Mucosa of gallbladder (tissue), 1 donor: ENCODE measurements at regions not wholly inside any gene's neighbourhood (a gene's known extent, or its start where the extent isn't known, plus 50 kb on each side); places are given as distances from the start of the nearest gene placed in this dataset.

Experiments used
- DNase-seq: peaks from one replicate; pipeline ENCODE4 v3.0.0-alpha.2; 2020; ENCODE audit warnings: low spot score
- donor health status: DM: no; HTN: no; CAD: no.

DNA sequence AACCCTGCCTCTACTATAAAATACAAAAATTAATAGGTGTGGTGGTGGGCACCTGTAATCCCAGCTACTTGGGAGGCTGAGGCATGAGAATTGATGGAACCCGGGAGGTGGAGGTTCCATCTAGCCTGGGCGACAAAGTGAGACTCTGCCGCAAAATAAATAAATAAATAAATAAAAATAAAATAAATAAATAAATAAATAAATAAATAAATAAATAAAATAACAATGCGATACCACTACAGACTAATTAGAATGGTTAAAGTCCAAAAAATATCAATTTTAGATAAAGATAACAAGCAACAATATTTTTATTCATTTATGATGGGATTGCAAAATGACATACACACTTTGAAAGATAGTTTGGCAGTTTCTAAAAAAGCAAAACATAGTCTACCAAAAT is 1131.5 kb downstream of the SI start:
- DNase-seq: no peak

- DNase-seq: no peak
Observed at GRCh38 chr3:163943664-163944063, 1134.6 kb downstream of the SI start.

DNA sequence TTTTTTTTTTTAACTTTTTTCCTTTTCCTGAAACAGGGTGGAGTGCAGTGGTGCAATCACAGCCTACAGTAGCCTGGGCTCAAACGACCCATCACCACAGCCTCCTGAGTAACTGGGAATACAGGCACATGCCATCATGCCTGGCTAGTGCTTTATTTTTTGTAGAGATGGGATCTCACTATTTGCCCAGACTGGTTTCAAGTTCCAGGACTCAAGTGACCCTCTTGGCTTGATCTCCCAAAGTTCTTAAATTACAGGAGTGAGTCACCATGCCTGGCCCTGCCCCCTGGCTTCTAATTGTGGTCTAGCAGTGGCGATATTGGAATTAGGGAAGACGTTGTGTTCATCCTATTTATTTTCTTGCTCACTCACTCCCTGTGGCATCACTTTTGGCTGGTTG is 1138.4 kb downstream of the SI start:
- no peak for DNase-seq

GRCh38 chr3:163936543-163936942 is 1141.8 kb downstream of the SI start:
- no peak for DNase-seq

- DNase-seq: no peak
Observed at GRCh38 chr3:163935411-163935810, 1142.9 kb downstream of the SI start.

GRCh38 chr3:163929069-163929652 is 1149.1 kb downstream of the SI start:
- DNase-seq: no peak

- DNase-seq: no peak
Observed at GRCh38 chr3:163927521-163927920, 1150.8 kb downstream of the SI start.

DNA sequence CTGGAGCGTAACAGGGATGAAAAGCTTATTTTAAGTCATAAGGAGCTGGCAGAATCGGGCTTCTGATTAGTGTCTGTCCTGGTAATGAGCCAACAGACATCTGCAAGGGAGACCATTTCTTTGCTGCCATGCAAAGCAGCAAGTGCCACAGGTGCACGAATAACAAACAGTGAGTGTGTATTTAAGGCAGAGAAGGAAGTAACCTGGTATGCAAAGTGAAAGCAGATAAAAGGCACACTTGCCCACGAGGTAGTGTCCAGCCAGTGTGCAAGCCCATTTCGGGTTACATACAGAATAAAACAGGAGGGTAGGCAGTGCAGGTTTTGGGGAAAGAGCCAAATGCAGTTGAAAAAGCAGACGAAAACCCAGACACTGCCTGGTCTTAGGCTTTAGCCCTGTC is 1153.7 kb downstream of the SI start:
- no peak for DNase-seq

- DNase-seq: no peak
Observed at GRCh38 chr3:163919154-163919553, 1159.1 kb downstream of the SI start.

DNA sequence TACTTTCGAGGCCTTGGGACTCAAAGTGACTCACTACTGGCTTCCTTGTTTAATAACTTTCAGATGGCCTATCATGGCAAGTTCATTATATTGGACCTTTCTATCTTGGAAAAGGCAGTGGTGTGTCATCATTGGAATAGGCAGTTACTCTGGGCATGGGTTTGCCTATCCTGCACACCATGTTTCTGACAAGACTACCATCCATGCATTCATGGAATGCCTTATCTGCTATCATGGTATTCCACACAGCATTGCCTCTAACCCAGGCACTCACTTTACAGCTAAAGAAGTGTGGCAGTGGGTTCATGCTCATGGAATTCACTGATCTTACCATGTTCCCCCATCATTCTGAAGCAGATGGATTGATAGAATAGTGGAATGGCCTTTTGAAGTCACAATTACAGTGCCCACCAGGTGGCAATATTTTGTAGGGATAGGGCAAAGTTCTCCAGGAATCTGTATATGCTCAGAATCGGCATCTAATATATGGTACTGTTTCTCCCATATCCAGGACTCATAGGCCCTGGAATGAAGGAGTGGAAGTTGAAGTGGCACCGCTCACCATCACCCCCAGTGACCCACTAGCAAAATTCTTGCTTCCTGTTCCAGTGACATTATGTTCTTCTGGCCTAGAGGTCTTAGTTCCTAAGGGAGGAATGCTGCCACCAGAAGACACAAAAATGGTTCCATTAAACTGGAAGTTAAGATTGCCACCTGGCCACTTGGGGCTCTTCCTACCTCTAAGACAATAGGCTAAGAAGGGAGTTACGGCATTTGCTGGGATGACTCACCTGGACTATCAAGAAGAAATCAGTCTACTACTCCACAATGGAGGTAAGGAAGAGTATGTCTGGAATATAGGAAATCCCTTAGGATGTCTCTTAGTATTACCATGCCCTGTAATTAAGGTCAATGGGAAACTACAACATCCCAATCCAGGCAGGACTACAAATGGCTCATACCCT is 1161.4 kb downstream of the SI start:
- DNase-seq: no peak

GRCh38 chr3:163915280-163915679 is 1163.0 kb downstream of the SI start:
- DNase-seq: no peak

- DNase-seq: no peak
Observed at GRCh38 chr3:163914567-163914966, 1163.7 kb downstream of the SI start.

- no peak for DNase-seq
Observed at GRCh38 chr3:163891771-163892170, 1186.5 kb downstream of the SI start.

GRCh38 chr3:163890661-163891060 is 1187.6 kb downstream of the SI start:
- DNase-seq: no peak

DNA sequence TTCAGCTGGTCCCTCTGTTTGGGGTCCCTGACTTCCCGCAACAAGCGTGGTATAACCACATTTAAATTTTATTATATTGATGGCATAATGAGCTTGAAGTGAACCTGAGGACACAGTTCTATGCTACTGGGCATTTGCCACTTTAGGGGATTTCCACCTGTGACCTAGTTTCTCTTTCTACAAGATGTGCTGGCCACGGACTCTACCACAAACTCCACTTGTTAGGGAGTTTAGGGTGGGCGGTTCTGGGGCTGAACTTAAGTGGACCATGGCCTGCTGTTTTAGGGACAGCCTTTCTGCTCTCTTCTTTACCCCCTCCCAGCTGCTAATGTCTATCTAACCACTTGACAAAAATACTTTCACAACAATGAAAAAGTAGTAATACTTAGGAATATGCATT is 1199.1 kb downstream of the SI start:
- DNase-seq: no peak

DNA sequence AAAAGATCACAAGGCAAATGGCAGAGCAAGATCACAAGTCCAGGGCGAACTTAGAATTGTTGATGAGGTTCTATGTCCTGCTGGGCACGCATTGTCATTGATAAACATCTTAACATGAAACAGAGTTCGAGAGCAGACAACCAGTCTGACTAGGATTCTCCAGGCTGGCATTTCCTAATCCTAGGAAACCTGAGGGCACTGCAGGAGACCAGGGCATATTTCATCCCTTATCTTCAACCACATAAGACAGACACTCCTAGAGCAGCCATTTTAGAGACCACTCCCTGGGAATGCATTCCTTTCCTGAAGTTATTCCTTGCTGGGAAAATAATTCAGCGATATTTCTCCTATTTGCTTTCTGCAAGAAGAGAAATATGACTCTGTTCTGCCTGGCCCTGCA is 1199.9 kb downstream of the SI start:
- no peak for DNase-seq

DNA sequence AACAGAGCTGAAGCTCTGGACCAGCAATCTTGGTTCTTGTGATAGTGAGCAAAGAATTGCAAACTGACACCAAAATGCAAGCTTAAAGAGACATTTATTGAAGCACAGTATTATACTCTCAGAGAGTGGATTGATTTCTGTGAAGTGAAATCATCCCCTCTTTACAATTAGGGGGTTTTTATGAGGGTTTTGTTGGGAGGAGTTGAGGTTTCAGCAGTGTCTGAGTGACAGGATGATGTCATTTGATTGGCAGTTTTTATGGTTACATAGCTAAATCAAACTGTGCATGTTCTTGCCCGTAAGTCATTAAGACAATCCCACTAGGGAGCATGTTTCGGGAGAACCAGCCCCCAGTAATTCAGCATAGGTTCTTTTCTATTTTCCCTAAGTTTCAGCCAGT is 1200.5 kb downstream of the SI start:
- DNase-seq: no peak

- no peak for DNase-seq
Observed at GRCh38 chr3:163863146-163863545, 1215.2 kb downstream of the SI start.

GRCh38 chr3:163852233-163852632 is 1226.1 kb downstream of the SI start:
- DNase-seq: no peak

- no peak for DNase-seq
Observed at GRCh38 chr3:163838769-163839168, 1239.5 kb downstream of the SI start.

DNA sequence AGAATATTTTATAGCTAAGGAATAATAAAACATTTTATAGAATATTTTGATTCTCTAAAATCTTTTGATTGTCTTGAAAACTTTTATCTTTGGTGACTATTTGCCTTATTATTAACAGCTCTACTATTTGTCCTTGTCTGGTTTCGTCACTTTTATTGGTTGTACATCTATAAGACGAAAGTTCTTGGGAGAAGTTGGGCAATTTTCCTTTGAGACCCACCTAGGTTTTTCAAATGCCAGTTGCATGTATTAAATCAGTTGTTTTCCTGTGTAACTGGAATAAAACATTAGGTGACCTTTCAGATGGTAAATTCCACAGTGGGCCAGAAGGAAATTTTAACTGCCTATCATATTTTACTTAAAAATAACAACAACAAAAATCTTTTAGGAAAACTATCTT is 1245.7 kb downstream of the SI start:
- DNase-seq: no peak

DNA sequence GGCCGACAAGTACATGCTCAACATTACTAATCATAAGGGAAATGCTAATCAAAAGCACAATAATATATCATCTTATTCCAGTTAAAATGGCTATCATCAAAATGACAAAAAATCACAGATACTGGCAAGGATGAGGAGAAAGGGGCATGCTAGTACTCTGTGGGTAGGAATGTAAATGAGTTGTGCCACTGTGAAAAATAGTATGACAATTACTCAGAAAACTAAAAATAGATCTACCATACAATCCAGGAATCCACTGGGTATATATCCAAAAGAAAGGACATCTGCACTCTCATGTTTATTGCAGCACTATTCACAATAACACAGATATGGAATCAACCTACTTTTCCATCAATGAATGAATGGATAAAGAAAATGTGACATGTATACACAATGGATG is 1256.5 kb downstream of the SI start:
- no peak for DNase-seq

DNA sequence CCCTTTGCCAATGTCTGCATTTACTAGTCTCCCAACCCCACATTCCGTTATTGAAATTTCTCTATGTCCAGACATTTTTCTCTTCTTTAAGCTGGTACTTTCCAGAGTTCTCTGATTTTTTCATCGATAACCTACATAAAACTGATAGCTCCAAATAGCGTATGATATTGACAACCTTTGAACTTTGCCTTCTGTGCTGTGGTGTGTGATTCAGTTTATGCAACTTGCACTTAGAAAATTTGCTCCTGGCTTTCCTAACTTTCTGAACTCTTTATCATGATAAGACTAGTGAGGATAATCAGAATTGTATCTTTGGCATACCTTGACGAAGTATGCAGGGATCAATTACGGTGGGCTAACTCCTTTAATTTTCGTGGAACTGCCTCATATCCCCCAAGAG is 1261.3 kb downstream of the SI start:
- DNase-seq: no peak
